GM12875 (cell line): ENCODE measurements at regions not wholly inside any gene's neighbourhood (a gene's known extent, or its start where the extent isn't known, plus 50 kb on each side); places are given as distances from the start of the nearest gene placed in this dataset.
"Not testable (repeated sequence)": the region's sequence is repeated elsewhere in the genome, so short reads cannot be mapped to it uniquely, and the experiment has no call there.

Experiments used
- H3K4me3 ChIP-seq: one replicate; pipeline ENCODE4 v1.5.1; 2011; ENCODE audit warnings: low read depth, low read length, control low read depth
- TF ChIP-seq, protein P1 (sequence below): IDR thresholded peaks from 2 replicates; pipeline ENCODE4 v1.5.1; 2011; ENCODE audit warnings: low read depth, mild to moderate bottlenecking, control low read depth, inconsistent platforms, low read length, moderate library complexity, borderline replicate concordance; ENCODE audit not compliant: insufficient read depth

GRCh38 chr12:3380200-3381043 is 110.6 kb upstream of the PRMT8 start:
- H3K4me3 ChIP-seq: no peak overlapping the region
- TF ChIP-seq, protein P1, sequence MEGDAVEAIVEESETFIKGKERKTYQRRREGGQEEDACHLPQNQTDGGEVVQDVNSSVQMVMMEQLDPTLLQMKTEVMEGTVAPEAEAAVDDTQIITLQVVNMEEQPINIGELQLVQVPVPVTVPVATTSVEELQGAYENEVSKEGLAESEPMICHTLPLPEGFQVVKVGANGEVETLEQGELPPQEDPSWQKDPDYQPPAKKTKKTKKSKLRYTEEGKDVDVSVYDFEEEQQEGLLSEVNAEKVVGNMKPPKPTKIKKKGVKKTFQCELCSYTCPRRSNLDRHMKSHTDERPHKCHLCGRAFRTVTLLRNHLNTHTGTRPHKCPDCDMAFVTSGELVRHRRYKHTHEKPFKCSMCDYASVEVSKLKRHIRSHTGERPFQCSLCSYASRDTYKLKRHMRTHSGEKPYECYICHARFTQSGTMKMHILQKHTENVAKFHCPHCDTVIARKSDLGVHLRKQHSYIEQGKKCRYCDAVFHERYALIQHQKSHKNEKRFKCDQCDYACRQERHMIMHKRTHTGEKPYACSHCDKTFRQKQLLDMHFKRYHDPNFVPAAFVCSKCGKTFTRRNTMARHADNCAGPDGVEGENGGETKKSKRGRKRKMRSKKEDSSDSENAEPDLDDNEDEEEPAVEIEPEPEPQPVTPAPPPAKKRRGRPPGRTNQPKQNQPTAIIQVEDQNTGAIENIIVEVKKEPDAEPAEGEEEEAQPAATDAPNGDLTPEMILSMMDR: no peak

GRCh38 chr12:3381059-3382047 is 109.7 kb upstream of the PRMT8 start:
- no peak overlapping the region for H3K4me3 ChIP-seq
- TF ChIP-seq, protein P1: no peak

- TF ChIP-seq, protein P1: no peak
Observed at GRCh38 chr12:3389986-3390385, 101.0 kb upstream of the PRMT8 start.

DNA sequence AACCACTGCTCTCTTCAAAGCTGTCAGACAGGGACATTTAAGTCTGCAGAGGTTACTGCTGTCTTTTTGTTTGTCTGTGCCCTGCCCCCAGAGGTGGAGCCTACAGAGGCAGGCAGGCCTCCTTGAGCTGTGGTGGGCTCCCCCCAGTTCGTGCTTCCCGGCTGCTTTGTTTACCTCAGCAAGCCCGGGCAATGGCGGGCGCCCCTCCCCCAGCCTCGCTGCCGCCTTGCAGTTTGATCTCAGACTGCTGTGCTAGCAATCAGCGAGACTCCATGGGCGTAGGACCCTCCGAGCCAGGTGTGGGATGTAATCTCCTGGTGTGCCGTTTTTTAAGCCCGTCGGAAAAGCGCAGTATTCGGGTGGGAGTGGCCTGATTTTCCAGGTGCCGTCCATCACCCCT is 93.4 kb upstream of the PRMT8 start:
- H3K4me3 ChIP-seq: not testable (repeated sequence)

More at GRCh38 chr12:3389986-3390385, 101.0 kb upstream of the PRMT8 start:
- H3K4me3 ChIP-seq: no peak overlapping the region

GRCh38 chr12:3398196-3398789 is 92.7 kb upstream of the PRMT8 start:
- H3K4me3 ChIP-seq: no peak overlapping the region
- TF ChIP-seq, protein P1: no peak

GRCh38 chr12:3405821-3406220 is 85.2 kb upstream of the PRMT8 start:
- TF ChIP-seq, protein P1: no peak
- H3K4me3 ChIP-seq: no peak overlapping the region

GRCh38 chr12:3407723-3408122 is 83.3 kb upstream of the PRMT8 start:
- TF ChIP-seq, protein P1: no peak
- no peak overlapping the region for H3K4me3 ChIP-seq
